Osteocyte (in vitro differentiated cells): ENCODE measurements at regions not wholly inside any gene's neighbourhood (a gene's known extent, or its start where the extent isn't known, plus 50 kb on each side); places are given as distances from the start of the nearest gene placed in this dataset.
"Not testable (repeated sequence)": the region's sequence is repeated elsewhere in the genome, so short reads cannot be mapped to it uniquely, and the experiment has no call there.

ENCODE experiments used
- DNase-seq: peaks from one replicate; pipeline ENCODE4 v3.0.0; 2021; ENCODE audit warnings: mixed read lengths; ENCODE audit not compliant: unreplicated experiment; ENCODE audit errors: extremely low spot score
- H3K27ac Mint-ChIP-seq: one replicate; pipeline ENCODE4 v1.8.0; 2021; ENCODE audit warnings: mild to moderate bottlenecking, mixed read lengths; ENCODE audit not compliant: unreplicated experiment
- H3K27me3 Mint-ChIP-seq: one replicate; pipeline ENCODE4 v1.8.0; 2021; ENCODE audit warnings: mixed read lengths; ENCODE audit not compliant: unreplicated experiment
- H3K36me3 Mint-ChIP-seq: one replicate; pipeline ENCODE4 v1.8.0; 2021; ENCODE audit warnings: mixed read lengths; ENCODE audit not compliant: unreplicated experiment
- H3K4me1 Mint-ChIP-seq: one replicate; pipeline ENCODE4 v1.8.0; 2021; ENCODE audit warnings: mixed read lengths; ENCODE audit not compliant: unreplicated experiment
- H3K4me3 Mint-ChIP-seq: one replicate; pipeline ENCODE4 v1.8.0; 2021; ENCODE audit warnings: mild to moderate bottlenecking, moderate library complexity, mixed read lengths; ENCODE audit not compliant: unreplicated experiment
- H3K9me3 Mint-ChIP-seq: one replicate; pipeline ENCODE4 v1.8.0; 2021; ENCODE audit warnings: mixed read lengths; ENCODE audit not compliant: unreplicated experiment
- CTCF ChIP-seq: fragments of 200-600 bp; sonication (generic); IDR thresholded peaks from 2 replicates; pipeline ENCODE4 v1.5.0; 2021; ENCODE audit warnings: antibody characterized with exemption, mild to moderate bottlenecking, moderate library complexity

- peak; percentile 27 for DNase-seq
- Mint-ChIP-seq H3K9me3 (no peaks in the 10 kb centered on the region), H3K36me3 (no peaks in the 10 kb centered on the region), H3K4me1 (no peaks in the 10 kb centered on the region), H3K27me3 (peaks cover 13% of the 10 kb centered on the region), H3K27ac (no peak overlapping the region), H3K4me3 (no peak overlapping the region)
- TF ChIP-seq CTCF, result no peak
Measured at GRCh38 chr4:183814461-183814860, 90.6 kb upstream of the STOX2 start.

GRCh38 chr4:183816077-183816476 lies 89.0 kb upstream of the STOX2 start:
- H3K9me3 Mint-ChIP-seq, result no peaks in the 10 kb centered on the region
- no peaks in the 10 kb centered on the region for H3K4me1 Mint-ChIP-seq
- no peak overlapping the region for H3K4me3 Mint-ChIP-seq
- H3K27me3 Mint-ChIP-seq, result peaks cover 13% of the 10 kb centered on the region
- H3K36me3 Mint-ChIP-seq, result no peaks in the 10 kb centered on the region
- no peak for TF ChIP-seq CTCF
- DNase-seq, result no peak
- no peak overlapping the region for H3K27ac Mint-ChIP-seq

- Mint-ChIP-seq H3K4me1 (no peaks in the 10 kb centered on the region), H3K4me3 (no peak overlapping the region), H3K9me3 (no peaks in the 10 kb centered on the region), H3K36me3 (no peaks in the 10 kb centered on the region), H3K27me3 (peaks cover 13% of the 10 kb centered on the region), H3K27ac (no peak overlapping the region)
- no peak for DNase-seq
- no peak for TF ChIP-seq CTCF
Measured at GRCh38 chr4:183816882-183817509, 88.1 kb upstream of the STOX2 start.

- not testable (repeated sequence) for H3K4me1 Mint-ChIP-seq, H3K4me3 Mint-ChIP-seq, H3K36me3 Mint-ChIP-seq, DNase-seq, H3K27ac Mint-ChIP-seq, H3K9me3 Mint-ChIP-seq, H3K27me3 Mint-ChIP-seq
Measured at GRCh38 chr4:183818591-183818990, 86.5 kb upstream of the STOX2 start.

- H3K4me1 Mint-ChIP-seq, result no peaks in the 10 kb centered on the region
Measured at GRCh38 chr4:183821076-183821853, 83.8 kb upstream of the STOX2 start.

More at GRCh38 chr4:183821076-183821853, 83.8 kb upstream of the STOX2 start:
- H3K9me3 Mint-ChIP-seq, result no peaks in the 10 kb centered on the region
- H3K27me3 Mint-ChIP-seq, result peaks cover 3% of the 10 kb centered on the region
- TF ChIP-seq CTCF, result no peak
- no peak overlapping the region for H3K27ac Mint-ChIP-seq
- H3K4me3 Mint-ChIP-seq, result no peak overlapping the region
- DNase-seq, result no peak
- no peaks in the 10 kb centered on the region for H3K36me3 Mint-ChIP-seq
